LoVo (cell line): ENCODE measurements at regions not wholly inside any gene's neighbourhood (a gene's known extent, or its start where the extent isn't known, plus 50 kb on each side); places are given as distances from the start of the nearest gene placed in this dataset.
A peak's percentile ranks its signal among the peaks of the same experiment; 100 is the strongest.

ENCODE experiments used
- DNase-seq: peaks from one replicate; pipeline ENCODE4 v3.0.0-alpha.2; 2016; ENCODE audit warnings: low spot score

DNA sequence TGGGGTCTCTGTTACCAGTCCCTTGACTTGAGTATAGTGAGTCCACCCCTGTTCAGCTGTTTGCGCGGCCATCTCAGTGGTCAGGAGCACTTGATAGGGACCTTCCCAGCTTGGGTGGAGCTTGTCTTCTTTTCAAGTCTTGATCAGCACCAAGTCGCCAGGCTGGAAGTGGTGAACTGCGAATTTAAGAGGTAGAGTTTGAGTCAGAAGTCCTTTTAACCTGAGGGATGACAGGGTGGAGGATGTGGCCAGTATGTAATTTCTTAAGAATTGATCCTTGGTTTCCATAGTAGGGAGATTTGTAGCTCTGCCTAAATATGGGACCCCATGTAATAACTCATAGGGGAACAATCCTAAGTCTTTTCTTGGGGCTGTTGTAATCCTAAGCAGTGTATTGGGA, 86.3 kb upstream of the XCR1 start:
- DNase-seq, result no peak

DNA sequence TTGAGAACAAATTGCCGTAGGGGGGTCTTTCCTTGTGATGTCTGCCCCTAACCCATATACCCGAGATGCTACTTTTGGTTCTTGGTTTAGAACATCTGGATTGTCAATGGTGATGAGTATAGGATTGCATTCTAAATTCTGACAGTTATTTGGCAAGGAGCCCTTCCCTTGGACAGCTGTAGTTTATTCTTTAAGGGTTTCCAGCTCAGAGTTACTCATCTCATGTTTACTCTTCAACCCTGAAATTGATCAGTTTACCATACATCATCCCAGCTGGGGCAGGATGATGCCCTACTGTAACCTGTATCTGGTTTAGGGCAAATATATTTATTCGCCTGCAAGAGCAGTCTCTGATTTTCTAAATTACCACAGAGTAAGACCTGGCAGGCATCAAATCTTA, 85.7 kb upstream of the XCR1 start:
- DNase-seq, result no peak

DNA sequence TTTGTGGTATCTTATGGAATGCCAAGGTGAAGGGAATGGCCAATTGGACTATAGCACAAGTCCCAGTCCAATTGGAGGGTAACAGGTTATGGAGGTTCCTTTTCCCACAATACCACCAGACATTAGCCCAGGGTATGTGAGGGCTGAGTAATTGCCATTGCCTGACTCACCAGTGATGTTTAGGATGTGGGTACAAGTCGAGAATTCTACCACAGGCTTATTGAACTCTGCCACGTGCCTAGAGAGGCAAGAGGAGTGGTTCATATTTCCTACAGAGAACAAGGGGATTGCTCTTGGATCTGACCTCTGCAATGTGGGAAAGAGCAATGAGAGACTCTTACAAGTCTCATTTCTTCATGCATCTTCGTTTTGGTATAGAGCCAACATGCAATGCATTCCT, 85.0 kb upstream of the XCR1 start:
- no peak for DNase-seq

DNA sequence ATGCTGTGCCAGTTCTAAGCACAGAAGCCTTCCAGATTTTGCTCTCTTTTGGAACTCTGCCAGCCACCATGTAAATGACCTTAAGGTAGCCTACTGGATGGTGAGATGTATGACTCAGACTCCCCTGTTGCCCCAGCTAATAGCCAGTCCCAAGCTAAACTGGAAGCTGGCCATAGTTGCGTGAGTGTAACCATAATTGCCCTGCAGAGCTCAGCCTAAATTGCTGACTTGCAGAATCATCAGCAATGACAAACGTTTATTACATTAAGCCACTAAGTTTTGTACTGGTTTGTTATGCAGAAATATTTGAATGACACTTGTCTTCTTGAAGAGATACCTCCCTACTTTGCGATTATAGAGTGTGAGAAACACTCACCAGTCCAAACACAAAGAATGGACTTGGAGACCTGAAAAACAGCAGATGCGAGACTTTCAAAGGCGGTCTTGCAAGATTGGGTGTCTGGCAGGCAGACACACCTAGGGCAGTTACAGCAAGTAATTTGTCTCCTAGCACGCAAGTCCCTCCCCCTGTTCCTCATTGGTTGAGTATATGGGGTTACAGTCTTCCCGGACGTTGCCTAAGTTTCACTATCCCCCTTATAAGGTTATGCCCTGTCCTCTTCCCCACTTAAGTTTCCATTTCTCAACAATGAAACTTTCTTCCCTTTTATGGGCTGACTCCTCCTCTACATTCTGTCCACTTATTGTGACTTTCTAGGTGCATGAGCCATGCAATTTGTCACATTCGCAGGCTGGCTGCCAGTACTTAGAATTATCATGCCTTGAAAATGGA, 83.6 kb upstream of the XCR1 start:
- DNase-seq, result peak; percentile 67

DNA sequence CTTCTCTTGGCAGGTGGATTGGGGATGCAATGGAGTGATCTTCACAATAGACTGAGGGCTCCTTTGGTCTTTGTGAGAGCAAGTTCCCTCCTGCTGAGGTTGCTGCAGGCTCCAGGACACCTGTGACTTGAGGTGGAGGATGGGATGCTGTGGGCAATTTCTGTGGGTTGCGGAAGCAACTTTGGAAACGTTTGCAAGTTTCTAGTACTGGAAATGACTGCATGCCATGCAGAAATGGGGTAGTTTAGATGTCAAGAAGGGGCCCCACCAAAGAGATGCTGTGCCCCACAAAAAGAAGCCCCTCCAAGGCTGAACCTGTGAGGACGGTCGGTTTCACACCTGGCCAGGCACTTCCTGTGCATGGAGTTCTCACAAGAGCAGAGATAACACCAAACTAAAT, 80.4 kb upstream of the XCR1 start:
- no peak for DNase-seq

DNA sequence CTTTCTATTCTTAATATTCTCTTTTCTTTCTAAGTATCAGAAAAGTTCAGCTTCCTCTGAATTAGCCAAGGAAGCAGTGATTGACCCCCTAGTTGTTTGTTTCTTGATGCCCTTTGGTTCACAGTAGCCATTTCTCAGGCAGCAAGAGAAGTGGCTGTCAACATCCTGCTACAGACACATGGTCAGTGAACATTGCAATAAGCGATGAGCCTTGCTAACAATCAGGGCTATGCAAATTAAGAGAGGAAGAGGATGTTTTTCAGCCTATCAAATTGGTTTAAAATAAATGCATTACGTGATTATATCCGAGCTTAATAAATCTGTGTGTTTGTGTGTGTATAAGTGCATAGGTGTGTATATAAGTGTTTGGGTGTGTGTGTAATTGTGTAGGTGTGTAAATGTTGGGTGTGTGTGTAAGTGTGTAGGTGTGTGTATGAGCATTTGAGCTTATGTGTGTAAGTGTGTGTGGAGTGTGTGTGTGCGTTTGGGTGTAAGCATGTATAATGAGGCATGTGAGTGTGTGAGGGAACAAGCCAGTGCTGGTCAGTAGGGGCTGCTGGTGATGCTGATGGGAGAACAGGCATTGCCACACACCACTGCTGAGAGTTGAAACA, 78.1 kb upstream of the XCR1 start:
- no peak for DNase-seq

DNA sequence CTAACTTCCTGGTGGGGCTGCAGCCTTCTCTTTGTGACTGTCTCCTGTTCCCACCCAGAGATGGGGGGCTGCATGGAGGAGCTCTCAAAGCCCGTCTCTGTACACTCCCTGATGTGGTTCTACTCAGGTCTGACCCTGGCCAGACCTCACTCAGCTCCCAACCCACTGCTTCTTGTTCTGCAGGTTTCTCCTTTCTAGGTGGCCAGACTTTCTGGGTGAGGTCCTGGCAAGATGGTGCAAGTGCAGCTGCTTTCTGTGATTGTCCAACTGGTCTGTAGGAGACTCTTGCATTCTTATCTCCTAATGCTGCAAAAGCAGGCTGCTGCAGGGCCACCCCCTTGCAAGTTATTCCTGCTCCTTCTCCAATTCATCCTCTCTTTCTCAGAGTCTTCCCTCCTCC, 77.4 kb upstream of the XCR1 start:
- no peak for DNase-seq

DNA sequence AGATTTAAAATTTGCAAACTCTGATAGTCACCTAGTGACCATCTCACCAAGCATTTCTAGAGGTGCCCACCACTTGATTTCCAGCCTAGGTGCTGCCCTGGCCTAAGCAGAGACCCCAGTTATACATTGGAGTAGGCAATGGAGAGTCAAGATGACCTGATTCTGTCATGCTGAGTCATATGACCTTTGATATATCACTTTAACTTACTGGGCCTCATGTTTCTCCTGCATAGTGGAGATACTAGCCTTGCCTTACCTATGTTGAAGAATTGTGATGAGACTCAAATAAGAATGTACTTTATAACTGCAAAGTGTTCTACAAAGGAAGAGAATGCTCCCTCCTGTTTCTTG, 75.5 kb upstream of the XCR1 start:
- no peak for DNase-seq

DNA sequence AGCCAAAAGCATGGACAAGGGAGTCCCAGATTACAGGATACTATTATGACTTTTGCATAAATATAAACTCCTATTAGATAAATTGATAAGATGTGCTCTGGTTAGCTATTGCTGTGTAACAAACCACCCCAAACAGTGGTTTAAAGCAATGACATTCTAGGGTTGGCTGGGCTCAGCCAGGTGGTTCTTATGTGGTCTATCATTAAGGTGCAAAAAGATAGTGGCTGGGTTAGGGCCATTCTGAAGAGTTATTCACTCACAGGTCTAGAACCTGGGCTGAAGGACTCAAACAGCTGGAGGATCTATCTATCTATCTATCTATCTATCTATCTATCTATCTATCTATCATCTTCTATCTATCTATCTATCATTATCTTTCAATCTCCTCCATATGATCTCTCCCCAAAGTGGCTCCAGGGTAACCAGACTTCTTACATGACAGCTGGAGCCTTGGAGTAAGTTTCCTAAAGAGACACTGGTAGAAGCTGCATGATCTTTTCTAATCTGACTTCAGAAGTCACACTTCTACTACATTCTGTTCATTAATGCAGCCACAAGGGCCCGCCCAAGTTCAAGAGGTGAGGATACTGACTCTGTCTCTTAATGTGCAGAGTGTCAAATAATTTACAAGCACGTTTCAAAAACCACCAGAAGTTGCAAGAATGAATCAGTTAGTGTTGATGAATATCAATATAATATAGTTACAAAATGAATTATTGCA, 74.9 kb upstream of the XCR1 start:
- DNase-seq, result no peak

DNA sequence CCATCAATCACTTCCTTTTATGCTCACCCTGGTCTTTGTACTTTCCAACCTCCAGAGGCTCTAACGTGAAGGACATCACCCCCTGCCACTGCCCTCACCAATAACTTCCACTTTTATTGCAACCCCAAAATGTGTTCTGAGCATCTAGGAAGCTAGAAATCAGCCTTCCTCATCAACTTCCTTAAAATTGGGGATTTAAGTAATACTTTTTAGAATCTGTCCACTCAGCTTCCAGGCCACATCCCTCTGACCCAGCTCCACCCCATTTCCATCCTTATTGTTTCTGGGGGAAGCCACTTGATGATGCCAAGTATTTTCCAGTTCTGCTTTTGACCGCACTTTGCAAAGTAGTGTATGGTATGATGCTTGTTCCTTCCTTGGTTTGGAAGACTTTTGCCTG, 73.5 kb upstream of the XCR1 start:
- no peak for DNase-seq

DNA sequence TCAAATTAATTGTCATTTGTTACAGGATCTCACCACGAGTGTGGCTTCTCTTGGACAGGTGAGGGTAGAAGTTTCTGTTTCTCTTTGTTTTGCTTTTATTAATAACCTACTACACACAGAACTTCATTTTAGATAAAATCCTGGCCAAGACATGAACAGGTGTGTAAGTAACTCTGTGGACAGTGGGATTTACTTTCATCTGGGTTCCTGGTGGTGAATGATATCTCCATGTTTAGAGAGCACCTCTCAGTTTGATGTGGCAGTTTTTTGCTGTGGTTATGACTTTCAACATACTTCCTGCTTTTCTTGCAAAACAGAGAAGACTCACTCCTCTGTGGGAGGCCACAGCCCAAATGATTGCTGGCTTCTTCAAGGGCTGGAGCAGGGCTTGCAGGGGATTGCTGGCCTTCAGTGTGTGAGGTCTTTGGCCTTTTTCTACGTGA, 71.1 kb upstream of the XCR1 start:
- no peak for DNase-seq

DNA sequence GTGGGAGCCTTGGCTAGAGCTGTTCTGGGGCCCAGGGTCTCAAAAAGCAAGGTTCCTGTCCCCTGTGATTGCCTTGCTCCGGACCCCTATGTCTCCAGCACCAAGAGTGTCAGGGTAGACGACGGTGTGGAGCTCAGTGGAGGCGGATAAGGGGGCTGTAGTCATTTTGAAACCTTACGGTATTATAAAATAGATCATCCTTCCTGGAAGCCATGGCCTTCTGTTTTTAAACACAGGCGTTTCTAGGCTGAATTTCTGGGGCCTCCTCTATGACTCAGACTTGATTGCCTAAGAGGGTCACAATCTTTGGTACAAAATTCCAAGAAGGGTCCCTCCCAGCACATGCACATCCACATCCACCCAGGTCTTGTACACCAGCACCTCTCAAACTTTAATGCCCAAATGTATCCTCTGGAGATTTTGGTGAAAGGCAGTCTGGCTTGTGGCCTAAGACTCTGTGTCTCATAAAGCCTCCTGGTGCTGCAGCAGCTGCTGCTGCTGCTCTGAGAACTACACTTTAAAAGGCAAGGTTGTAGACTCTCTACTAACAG, 70.5 kb upstream of the XCR1 start:
- DNase-seq, result no peak

DNA sequence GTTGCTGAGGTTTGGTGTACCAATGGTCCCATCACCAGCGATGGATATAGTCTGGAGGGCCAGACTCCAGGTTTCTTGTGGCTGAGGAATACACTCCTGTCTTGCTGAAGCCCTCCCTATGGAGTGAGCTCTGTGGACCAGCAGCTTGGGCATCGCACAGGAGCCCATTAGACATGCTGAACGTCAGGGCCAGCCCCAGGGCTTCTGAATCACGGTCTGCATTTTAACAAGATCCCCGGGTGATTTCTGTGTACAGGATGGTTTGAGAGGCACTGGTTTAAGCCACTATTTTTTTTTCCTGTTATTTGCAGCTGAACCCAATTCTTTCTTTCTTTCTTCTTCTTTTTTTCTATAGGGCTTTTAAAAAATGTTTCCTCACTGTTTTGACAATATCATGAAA, 69.5 kb upstream of the XCR1 start:
- DNase-seq, result no peak

DNA sequence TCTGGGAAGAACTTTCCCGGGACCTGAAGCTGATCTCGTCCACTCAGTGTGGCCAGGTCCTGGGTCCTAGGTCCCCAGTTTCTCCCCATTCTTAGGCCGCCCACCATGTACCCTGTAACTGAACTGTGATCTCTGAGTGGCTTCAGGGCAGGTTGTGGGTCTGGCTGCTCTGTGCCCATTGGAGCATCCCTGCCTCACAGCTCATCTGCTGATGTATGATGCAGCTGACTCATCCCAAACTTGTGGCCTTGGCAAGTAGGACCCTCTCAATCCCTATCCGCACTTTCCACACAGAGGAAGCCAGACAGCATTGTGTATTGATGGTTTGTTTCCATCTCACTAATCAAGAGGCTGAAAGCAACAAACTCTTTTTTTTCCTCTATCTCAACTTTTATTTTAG, 69.1 kb upstream of the XCR1 start:
- no peak for DNase-seq

DNA sequence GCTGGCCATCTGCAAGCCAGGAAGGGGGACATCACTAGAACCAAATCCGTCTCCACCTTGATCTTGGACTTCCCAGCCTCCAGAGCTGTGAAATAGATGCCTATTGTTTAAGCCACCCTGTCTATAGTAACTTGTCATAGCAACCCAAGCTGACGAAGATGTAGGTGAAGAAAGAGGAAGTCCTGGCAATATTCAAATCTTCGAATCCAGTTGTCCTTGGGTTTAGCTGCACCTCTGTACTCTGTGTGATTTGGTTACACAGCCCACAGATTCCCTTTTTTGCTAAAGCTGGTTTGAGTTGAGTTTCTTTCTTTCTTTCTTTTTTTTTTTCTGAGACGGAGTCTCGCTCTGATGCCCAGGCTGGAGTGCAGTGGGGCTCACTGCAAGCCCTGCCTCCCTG, 68.0 kb upstream of the XCR1 start:
- no peak for DNase-seq

DNA sequence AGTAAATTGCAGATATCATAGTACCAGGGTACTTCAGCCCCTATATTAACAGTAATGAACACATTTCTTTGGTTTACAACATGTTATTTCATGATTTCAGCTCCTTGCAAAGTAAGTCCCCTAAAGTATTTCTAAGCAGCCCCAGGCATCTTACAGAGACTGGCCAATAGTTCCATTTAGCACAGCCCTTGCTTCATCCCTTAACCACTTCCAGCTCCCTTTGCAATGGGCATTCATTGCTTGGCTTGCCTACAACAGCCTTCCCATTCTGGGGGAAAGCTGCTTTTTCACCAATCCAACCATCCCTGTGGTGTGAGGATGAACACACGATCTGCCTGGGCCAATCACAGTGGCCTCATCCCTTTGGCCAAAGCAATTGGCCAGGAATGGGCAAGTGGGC, 67.2 kb upstream of the XCR1 start:
- DNase-seq, result no peak

DNA sequence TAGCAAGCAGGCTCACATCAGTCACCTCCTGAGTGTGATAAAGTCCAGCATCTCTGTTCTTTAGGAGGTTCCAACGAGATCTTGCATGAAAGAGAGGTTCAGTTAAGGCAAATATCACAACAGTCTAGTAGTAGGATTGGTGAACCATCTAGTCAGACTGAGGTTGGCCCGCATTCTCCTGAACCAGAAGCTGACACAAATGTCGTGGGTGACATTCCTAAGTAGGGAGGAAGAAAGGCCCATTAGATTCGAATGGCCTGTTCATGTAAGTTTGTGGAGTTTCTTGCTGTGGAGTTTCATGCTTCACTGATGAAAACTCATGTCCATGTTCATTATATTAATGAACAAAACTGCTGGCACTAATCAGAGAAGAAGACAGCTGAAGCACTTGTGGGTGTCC, 66.7 kb upstream of the XCR1 start:
- no peak for DNase-seq

DNA sequence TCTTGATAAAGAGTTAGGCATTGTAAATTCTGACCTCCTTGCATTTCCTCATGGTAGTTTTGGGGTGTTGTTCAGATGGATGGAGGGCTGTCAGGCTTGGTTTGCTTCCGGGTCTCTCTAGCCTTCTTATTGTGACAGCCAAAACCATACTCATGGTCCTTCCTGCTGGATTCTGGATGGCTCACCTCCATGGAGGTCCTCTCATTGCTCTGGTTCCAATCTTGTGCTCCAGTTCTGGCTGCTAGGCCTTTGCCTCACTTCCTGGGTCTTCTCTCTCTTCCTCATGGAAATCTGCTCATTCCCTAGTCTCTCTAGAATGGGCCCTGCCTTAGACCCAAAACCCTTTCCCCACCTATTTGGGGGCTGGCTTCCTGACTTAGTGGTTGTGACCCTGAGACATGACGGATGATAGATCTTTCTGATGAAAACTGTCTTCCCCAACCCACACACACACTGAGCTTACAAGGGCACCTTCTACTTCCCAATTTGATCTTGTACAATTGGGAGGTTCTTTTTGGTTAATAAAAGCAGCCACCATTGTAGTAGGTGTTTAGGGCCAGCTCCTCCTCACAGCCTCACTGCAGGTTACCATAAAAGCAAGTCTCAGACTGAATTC, 66.2 kb upstream of the XCR1 start:
- no peak for DNase-seq

DNA sequence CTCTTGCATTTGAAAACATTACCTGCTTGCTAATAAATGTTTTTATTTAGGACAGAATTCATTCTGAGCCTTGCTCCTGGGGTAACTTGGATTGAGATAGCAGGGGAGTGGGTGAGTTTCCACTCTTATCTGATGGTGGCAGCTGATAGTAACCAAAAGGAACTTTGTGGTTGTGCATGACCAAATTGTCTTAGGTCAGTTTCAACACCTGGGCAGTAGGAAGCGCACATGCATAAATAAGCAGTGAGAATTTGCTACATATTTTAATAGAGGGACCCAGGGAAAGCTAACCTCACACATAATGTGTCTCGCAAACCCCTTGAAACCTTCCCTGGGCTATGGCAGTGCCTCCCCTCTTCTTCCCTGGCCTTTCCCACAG, 65.4 kb upstream of the XCR1 start:
- DNase-seq, result no peak

DNA sequence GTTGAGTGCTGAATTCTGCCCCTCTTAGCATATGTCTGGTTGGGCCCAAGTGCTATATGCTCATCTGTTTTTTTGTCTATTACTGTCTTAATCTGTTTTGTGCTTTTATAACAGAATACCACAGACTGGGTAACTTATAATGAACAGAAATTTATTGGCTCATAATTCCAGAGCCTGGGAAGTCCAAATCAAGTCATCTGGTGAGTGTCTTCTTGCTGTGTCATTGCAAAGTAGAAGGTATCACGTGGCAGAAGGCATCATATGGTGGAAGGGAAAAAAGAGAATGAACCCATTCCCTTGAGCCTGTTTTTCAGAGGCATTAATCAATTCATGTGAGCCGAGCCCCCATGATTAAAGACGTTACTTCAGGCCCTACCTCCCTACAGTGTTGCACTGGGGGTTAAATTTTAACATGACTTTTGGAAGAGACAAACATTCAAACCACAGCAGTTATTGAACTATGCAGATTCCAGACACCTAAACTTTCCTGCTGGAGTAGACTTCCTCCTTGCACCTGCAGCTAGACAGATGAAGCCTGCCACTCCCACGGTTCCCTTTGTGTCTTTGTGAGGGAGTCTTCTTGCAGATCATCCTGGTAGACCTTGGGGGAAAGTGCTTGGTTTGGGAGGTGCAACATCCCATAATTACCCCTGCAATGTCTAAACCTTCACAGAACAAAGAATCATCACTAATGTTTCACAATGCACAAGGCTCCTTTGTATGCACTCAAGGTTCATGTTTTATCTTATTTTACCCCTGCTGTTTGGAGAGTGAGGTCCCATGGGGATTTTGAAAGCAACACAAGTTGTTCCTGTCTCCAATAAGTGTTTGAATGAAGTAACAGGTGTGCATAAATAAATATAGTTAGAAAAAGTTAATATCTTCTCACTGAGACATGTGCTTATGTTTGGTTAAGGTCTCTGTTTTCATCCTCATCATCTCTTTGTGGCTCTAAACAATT, 64.7 kb upstream of the XCR1 start:
- DNase-seq, result no peak

DNA sequence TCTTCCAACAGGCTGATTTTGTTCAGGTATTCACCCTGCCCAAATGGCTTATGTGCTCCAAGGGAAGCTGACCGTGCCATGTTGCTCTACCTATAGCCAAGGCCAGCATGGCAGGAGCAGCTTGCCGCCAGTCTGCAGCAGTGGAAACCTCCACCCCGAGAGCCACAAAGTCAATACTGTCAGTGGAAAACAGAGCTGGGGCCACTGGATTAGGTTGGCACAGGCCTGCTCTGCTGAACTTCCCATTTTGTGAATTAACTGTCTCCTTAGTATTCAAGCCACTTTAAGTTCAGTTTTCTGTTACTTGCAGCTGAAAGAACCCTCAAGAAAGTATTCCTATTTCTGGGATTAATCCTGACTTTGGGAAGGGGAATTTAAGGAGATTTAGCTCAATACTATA, 63.8 kb upstream of the XCR1 start:
- no peak for DNase-seq

DNA sequence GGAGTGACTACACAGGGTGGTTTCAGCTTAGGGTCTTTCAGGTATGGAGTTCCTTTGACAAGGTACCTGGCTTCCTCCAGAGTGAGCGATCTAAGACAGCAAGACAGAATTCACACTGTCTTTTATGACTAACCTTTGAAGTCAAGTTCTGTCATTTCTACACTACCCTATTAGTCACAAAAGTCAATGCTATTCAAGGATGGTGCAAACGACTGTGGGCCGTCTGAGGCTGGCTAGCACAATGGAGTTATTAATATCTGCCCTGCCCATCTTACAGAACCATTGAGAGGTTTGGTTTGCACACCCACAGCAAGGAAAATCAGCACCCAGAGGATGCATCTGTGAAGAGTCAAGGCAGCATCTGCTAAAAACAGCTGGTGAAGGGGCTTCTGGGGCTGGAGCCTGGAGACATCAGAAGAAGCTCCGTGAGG, 62.9 kb upstream of the XCR1 start:
- no peak for DNase-seq
